Natural killer cell (primary cell): ENCODE measurements at regions not wholly inside any gene's neighbourhood (a gene's known extent, or its start where the extent isn't known, plus 50 kb on each side); places are given as distances from the start of the nearest gene placed in this dataset.

Experiments used
- ATAC-seq, 3 donors: fragments of 150-1000 bp in 2 of 3; fragments of 200-7000 bp in 1 of 3; cut with Tn5 transposase; 1 replicate in 1 of 3; 2 replicates in 2 of 3; pipeline ENCODE4 v1.10.0; 2021; ENCODE audit warnings: mild to moderate bottlenecking in 2 of 3, moderate library complexity in 2 of 3
- DNase-seq, 2 donors: peaks; one replicate each; pipeline versions ENCODE4 v3.0.0 to v3.0.0-alpha.2; 2013 to 2021; ENCODE audit warnings: mixed read lengths in 1 of 2
- H3K27ac ChIP-seq: one replicate; pipeline ENCODE4 v1.5.1; 2013; ENCODE audit warnings: mild to moderate bottlenecking, low read length
- H3K27me3 ChIP-seq: one replicate; pipeline ENCODE4 v1.6.1; 2013; ENCODE audit warnings: low read length; ENCODE audit not compliant: control insufficient read depth, insufficient read depth
- H3K36me3 ChIP-seq: one replicate; pipeline ENCODE4 v1.6.1; 2013; ENCODE audit warnings: low read length; ENCODE audit not compliant: control insufficient read depth, insufficient read depth
- H3K4me1 ChIP-seq: one replicate; pipeline ENCODE4 v1.6.1; 2013; ENCODE audit warnings: low read length; ENCODE audit not compliant: control insufficient read depth, insufficient read depth
- H3K4me3 ChIP-seq: one replicate; pipeline ENCODE4 v1.5.1; 2013; ENCODE audit warnings: low read length
- H3K9me3 ChIP-seq: one replicate; pipeline ENCODE4 v1.6.1; 2013; ENCODE audit warnings: low read length; ENCODE audit not compliant: control insufficient read depth, insufficient read depth
- H3K27ac Mint-ChIP-seq, 2 donors: one replicate each; pipeline ENCODE4 v1.8.0; 2022; ENCODE audit warnings: mild to moderate bottlenecking in 2 of 2, mixed read lengths in 2 of 2, moderate library complexity in 1 of 2
- H3K27me3 Mint-ChIP-seq, 2 donors: one replicate each; pipeline ENCODE4 v1.8.0; 2022; ENCODE audit warnings: low read depth in 2 of 2, mixed read lengths in 2 of 2
- H3K36me3 Mint-ChIP-seq: one replicate; pipeline ENCODE4 v1.8.0; 2022; ENCODE audit warnings: mixed read lengths
- H3K4me1 Mint-ChIP-seq, 2 donors: one replicate each; pipeline ENCODE4 v1.8.0; 2022; ENCODE audit warnings: mixed read lengths in 2 of 2
- H3K4me3 Mint-ChIP-seq: one replicate; pipeline ENCODE4 v1.8.0; 2022; ENCODE audit warnings: mild to moderate bottlenecking, moderate library complexity, mixed read lengths
- H3K9me3 Mint-ChIP-seq, 2 donors: one replicate each; pipeline ENCODE4 v1.8.0; 2022; ENCODE audit warnings: mixed read lengths in 2 of 2
- CTCF ChIP-seq: fragments of 200-600 bp; IDR thresholded peaks from one replicate; pipeline ENCODE4 v1.8.0; 2022; ENCODE audit warnings: antibody characterized with exemption
- WGBS: methylation state at CpG from one replicate; pipeline ENCODE4 v1.1.7; 2013; ENCODE audit warnings: missing lambda C conversion rate; ENCODE audit not compliant: insufficient coverage; 5-methylcytosine and 5-hydroxymethylcytosine counted together
- intact Hi-C: fragments of 100-400 bp; cut with micrococcal nuclease; formaldehyde crosslinking; loops from one replicate; pipeline ENCODE4 v1.14.2; 2022

- H3K9me3 ChIP-seq = no peaks in the 10 kb centered on the region
- H3K27ac ChIP-seq = no peak overlapping the region
- ATAC-seq (no peak), DNase-seq (no peak)
- H3K27ac Mint-ChIP-seq = no peak overlapping the region
- no peak for TF ChIP-seq CTCF
- WGBS = 95% methylated on average over 5 of the region's 5 CpGs
- no peak overlapping the region for H3K4me3 ChIP-seq
- no peaks in the 10 kb centered on the region for H3K4me1 Mint-ChIP-seq
- H3K4me3 Mint-ChIP-seq = no peak overlapping the region
- H3K36me3 ChIP-seq = no peaks in the 10 kb centered on the region
- no peaks in the 10 kb centered on the region for H3K27me3 ChIP-seq
- H3K4me1 ChIP-seq = no peaks in the 10 kb centered on the region
- no peaks in the 10 kb centered on the region for H3K9me3 Mint-ChIP-seq
- intact Hi-C loops = no loop called here
- peaks cover 0 to 3% of the 10 kb centered on the region in 2 donors for H3K27me3 Mint-ChIP-seq
- H3K36me3 Mint-ChIP-seq = no peaks in the 10 kb centered on the region
Observed at GRCh38 chr2:58585233-58585632, 344.1 kb upstream of the FANCL start.

DNA sequence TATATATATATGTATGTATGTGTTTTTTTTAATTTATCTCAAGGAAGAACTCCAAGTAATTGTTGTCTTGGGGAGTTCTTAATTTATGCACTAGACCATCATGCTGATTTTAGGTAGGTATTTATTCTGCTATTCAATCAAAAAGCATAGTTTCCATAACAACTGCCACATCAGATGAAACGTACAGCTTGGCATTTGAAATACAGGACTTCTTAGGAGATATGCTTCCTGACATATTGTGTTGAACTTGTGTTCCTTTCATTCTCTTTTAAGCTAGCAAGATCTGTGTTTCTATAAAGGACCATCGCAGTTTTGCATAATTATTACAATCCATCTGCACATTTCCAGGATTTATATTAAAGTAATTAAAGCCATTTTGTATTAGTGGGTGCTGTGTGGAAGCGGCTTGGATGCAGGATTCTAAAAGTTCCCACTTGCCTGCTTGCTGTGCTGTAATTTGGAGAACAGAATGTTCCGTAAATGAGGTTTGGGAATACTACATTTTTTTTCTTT lies 343.5 kb upstream of the FANCL start:
- H3K36me3 ChIP-seq = no peaks in the 10 kb centered on the region
- no peaks in the 10 kb centered on the region for H3K4me1 ChIP-seq
- H3K4me1 Mint-ChIP-seq = no peaks in the 10 kb centered on the region
- no peak for DNase-seq
- no peak overlapping the region for H3K4me3 ChIP-seq
- peaks cover 0 to 3% of the 10 kb centered on the region in 2 donors for H3K27me3 Mint-ChIP-seq
- WGBS = 89% methylated on average over 2 of the region's 4 CpGs
- no peaks in the 10 kb centered on the region for H3K27me3 ChIP-seq
- TF ChIP-seq CTCF = no peak
- intact Hi-C loops = no loop called here
- no peak overlapping the region for H3K27ac ChIP-seq
- H3K9me3 Mint-ChIP-seq = no peaks in the 10 kb centered on the region
- H3K27ac Mint-ChIP-seq = no peak overlapping the region
- no peak overlapping the region for H3K4me3 Mint-ChIP-seq
- no peaks in the 10 kb centered on the region for H3K36me3 Mint-ChIP-seq
- no peaks in the 10 kb centered on the region for H3K9me3 ChIP-seq
- ATAC-seq = no peak

DNA sequence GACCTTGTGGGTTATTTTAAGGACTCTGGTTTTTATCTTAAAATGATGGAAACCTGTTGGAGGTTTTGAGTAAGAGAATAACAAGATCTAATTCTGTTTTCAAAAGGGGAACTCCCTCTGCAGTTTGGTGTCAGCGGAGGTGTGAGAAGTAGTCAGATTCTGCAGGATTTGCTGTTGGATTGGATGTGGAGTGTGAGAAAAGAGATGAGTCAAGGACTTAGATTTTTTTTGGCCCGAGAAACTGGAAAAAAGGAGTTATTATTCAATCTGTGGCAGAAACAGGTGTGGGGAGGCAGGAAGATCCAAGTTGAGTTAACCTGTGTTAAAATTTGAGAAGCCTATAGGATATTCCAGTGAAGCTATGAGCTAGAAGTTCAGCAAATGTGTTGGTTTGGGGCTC lies 337.2 kb upstream of the FANCL start:
- intact Hi-C loops = no loop called here
- no peaks in the 10 kb centered on the region for H3K27me3 ChIP-seq
- 90% methylated on average over 2 of the region's 2 CpGs for WGBS

More for the DNA sequence above, 337.2 kb upstream of the FANCL start:
- H3K36me3 Mint-ChIP-seq = no peaks in the 10 kb centered on the region
- peaks cover 4 to 7% of the 10 kb centered on the region in 2 donors for H3K27me3 Mint-ChIP-seq
- ATAC-seq (no peak), DNase-seq (no peak)
- no peaks in the 10 kb centered on the region for H3K4me1 Mint-ChIP-seq
- H3K27ac ChIP-seq = no peak overlapping the region
- H3K36me3 ChIP-seq = no peaks in the 10 kb centered on the region
- no peaks in the 10 kb centered on the region for H3K4me1 ChIP-seq
- no peak for TF ChIP-seq CTCF
- H3K27ac Mint-ChIP-seq = no peak overlapping the region
- no peak overlapping the region for H3K4me3 Mint-ChIP-seq
- no peaks in the 10 kb centered on the region for H3K9me3 Mint-ChIP-seq
- no peaks in the 10 kb centered on the region for H3K9me3 ChIP-seq
- H3K4me3 ChIP-seq = no peak overlapping the region
